HUES64 (cell line): ENCODE measurements at regions not wholly inside any gene's neighbourhood (a gene's known extent, or its start where the extent isn't known, plus 50 kb on each side); places are given as distances from the start of the nearest gene placed in this dataset.
"Not testable (repeated sequence)": the region's sequence is repeated elsewhere in the genome, so short reads cannot be mapped to it uniquely, and the experiment has no call there.

Source experiments
- H3K27ac ChIP-seq: 2 replicates; pipeline ENCODE4 v1.7.0; 2013; ENCODE audit warnings: low read depth, low read length, inconsistent platforms
- H3K27me3 ChIP-seq: 2 replicates; pipeline ENCODE4 v1.6.1; 2013; ENCODE audit warnings: mild to moderate bottlenecking, low read length; ENCODE audit not compliant: insufficient read depth
- H3K36me3 ChIP-seq: 2 replicates; pipeline ENCODE4 v1.6.1; 2013; ENCODE audit warnings: mild to moderate bottlenecking, low read length; ENCODE audit not compliant: insufficient read depth
- H3K4me1 ChIP-seq: 2 replicates; pipeline ENCODE4 v1.6.1; 2013; ENCODE audit warnings: mild to moderate bottlenecking, low read length, moderate library complexity; ENCODE audit not compliant: insufficient read depth
- H3K4me3 ChIP-seq: 2 replicates; pipeline ENCODE4 v1.5.1; 2013; ENCODE audit warnings: mild to moderate bottlenecking, low read length, moderate library complexity
- H3K9ac ChIP-seq: 2 replicates; pipeline ENCODE4 v1.6.1; 2013; ENCODE audit warnings: mild to moderate bottlenecking, low read depth, low read length
- H3K9me3 ChIP-seq: 2 replicates; pipeline ENCODE4 v1.6.1; 2013; ENCODE audit warnings: low read depth, low read length; ENCODE audit not compliant: insufficient read depth
- WGBS: fragments of 150-250, 120-280 bp; methylation state at CpG from one replicate; pipeline ENCODE4 v1.1.7; 2013; ENCODE audit warnings: missing lambda C conversion rate; 5-methylcytosine and 5-hydroxymethylcytosine counted together

DNA sequence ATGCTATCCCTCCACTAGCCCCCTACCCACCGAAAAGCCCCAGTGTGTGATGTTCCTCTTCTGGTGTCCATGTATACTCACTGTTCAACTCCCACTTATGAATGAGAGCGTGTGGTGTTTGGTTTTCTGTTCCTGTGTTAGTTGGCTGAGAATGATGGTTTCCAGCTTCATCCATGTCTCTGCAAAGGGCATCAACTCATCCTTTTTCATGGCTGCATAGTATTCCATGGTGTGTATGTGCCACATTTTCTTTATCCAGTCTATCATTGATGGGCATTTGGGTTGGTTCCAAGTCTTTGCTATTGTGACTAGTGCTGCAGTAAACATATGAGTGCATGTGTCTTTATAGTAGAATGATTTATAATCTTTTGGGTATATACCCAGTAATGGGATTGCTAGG, 599.3 kb upstream of the B3GAT1 start:
- H3K9ac ChIP-seq, H3K36me3 ChIP-seq, H3K27me3 ChIP-seq, H3K9me3 ChIP-seq, H3K4me3 ChIP-seq, H3K27ac ChIP-seq: not testable (repeated sequence)
- peaks cover 12% of the 10 kb centered on the region; the same call in 1 of the 2 replicates for H3K4me1 ChIP-seq
- 100% methylated on average over 2 of the region's 2 CpGs for WGBS

DNA sequence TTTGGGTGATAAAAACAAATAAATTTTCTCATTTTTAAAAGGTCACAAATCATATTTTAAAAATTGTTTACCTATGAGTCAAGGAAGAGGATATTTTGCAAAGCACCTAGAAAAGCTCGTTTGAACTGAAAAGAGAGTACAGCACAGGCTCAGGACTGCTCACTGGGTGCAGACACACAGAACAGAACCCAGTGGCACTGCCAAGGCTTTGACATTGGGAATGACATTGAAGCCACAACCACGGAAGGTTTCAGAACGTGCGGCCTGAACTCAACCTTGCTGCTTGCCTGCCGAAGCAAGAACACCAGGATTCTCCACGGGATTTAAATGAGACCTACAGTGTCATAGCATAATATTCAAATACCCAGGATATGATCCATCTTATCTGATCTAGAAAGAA, 597.1 kb upstream of the B3GAT1 start:
- Histone ChIP-seq H3K27me3 (no peaks in the 10 kb centered on the region), H3K9me3 (no peaks in the 10 kb centered on the region), H3K4me3 (no peak overlapping the region), H3K9ac (no peak overlapping the region), H3K4me1 (peaks cover 12% of the 10 kb centered on the region; the same call in 1 of the 2 replicates), H3K36me3 (no peaks in the 10 kb centered on the region), H3K27ac (no peak overlapping the region)
- 89% methylated on average over 6 of the region's 6 CpGs for whole genome bisulfite sequencing

DNA sequence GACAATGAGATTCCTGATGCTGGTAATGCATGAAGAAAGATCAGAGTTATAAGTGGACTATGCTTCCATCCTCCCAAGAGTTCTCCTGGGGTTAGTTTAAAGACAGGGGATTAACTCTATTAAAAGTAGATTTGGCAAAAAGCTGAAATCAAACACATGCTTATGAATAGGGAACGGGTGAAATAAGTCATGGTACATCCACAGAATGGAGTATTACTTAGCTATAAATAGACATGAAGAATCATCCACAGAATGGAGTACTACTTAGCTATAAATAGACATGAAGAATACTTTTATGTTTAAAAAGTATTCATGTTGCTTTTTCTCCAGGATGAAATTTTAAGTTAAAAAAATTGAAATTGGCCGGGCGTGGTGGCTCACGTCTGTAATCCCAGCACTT, 596.4 kb upstream of the B3GAT1 start:
- H3K27ac ChIP-seq: no peak overlapping the region
- peaks cover 12% of the 10 kb centered on the region; the same call in 1 of the 2 replicates for H3K4me1 ChIP-seq
- H3K9ac ChIP-seq: no peak overlapping the region
- H3K4me3 ChIP-seq: no peak overlapping the region
- WGBS: 95% methylated on average over 4 of the region's 4 CpGs
- H3K9me3 ChIP-seq: no peaks in the 10 kb centered on the region
- H3K36me3 ChIP-seq: no peaks in the 10 kb centered on the region
- no peaks in the 10 kb centered on the region for H3K27me3 ChIP-seq

DNA sequence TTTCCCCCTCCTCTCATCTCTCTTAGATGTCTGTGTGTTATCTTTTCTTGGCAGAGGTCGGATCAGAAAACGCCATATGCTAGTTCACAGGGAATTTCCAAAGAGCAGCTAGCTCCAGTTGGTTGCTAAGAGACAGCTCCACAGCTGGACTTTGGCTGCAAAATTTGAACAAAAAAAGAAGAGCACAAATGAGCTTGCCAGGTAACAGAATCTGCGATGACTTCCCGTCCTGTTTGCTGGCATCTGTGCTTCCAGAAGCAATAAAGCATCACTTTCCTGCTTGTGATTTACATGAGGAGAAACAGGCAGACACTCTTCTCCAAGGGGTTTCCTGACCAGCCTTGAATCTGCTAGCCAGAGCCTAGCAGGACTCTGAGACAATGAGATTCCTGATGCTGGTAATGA, 596.0 kb upstream of the B3GAT1 start:
- H3K36me3 ChIP-seq: no peaks in the 10 kb centered on the region
- H3K4me1 ChIP-seq: peaks cover 12% of the 10 kb centered on the region; the same call in 1 of the 2 replicates
- no peaks in the 10 kb centered on the region for H3K9me3 ChIP-seq
- H3K9ac ChIP-seq: no peak overlapping the region
- WGBS: 82% methylated on average over 4 of the region's 4 CpGs
- no peak overlapping the region for H3K4me3 ChIP-seq
- H3K27me3 ChIP-seq: no peaks in the 10 kb centered on the region
- H3K27ac ChIP-seq: no peak overlapping the region

DNA sequence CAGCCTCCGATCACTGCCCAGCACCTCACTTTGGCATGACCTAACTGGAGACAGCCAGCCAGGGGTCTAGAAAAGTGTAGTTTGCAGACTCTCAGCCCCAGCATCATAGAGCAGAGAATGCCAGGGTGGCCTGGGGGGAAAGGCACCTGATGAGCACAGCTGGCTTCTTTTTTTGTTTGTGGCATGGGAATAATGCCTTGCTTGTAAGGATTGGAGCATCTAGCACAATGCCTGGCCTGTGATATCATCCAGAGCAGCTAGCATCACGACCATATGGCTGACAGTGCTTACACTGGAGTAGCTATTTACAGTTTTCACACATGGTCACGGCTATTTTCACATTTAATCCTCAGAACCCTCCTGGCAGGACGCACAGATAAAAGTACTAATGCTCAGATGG, 594.8 kb upstream of the B3GAT1 start:
- H3K27me3 ChIP-seq: no peaks in the 10 kb centered on the region

DNA sequence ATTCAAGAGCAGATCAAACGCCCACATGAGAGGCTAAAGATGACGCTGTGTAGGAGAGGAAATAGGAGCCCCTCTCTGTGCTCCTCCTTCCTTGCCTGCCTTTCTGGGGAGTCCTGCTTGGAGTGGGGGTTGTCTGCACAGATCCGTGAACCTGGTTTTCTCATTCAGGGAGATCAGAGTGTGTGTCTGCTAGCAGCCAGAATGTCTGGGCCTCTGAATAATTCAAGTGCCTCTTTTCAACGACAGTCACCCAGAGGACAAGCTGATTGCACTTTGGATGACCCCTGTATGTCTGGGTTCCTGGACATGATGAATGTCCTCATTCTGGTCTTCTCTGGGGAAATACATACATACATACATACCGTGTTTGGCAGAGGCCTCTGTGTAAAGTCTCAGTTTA, 592.5 kb upstream of the B3GAT1 start:
- Histone ChIP-seq H3K27me3 (no peaks in the 10 kb centered on the region), H3K4me1 (peaks cover 12% of the 10 kb centered on the region; the same call in 1 of the 2 replicates), H3K36me3 (no peaks in the 10 kb centered on the region), H3K9ac (no peak overlapping the region), H3K4me3 (no peak overlapping the region), H3K9me3 (no peaks in the 10 kb centered on the region), H3K27ac (no peak overlapping the region)
- 94% methylated on average over 4 of the region's 5 CpGs for WGBS

More for the DNA sequence above, 594.8 kb upstream of the B3GAT1 start:
- Histone ChIP-seq H3K27ac (no peak overlapping the region), H3K4me1 (peaks cover 12% of the 10 kb centered on the region; the same call in 1 of the 2 replicates), H3K4me3 (no peak overlapping the region), H3K9me3 (no peaks in the 10 kb centered on the region), H3K36me3 (no peaks in the 10 kb centered on the region), H3K9ac (no peak overlapping the region)
- 88% methylated on average over 4 of the region's 4 CpGs for WGBS

DNA sequence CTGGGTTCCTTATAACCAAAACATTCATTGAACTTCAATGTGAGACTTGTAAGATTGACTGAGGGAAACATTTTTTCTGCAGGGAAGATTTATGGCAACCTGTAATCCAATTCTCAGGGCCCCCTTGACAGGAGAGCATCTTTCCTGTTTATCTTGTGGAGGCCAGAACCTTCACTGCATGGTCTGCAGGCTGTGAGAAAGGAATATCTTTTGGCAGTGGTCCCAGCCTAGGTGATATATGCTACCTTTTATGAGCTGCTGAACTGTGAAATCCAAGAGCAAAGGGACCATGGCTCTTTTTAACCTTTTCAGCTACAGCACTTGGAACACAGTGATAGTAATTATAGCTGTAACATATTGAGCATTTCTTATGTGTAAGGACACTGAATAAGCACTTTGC, 590.2 kb upstream of the B3GAT1 start:
- Histone ChIP-seq H3K27me3 (no peaks in the 10 kb centered on the region), H3K9ac (no peak overlapping the region), H3K36me3 (no peaks in the 10 kb centered on the region), H3K9me3 (no peaks in the 10 kb centered on the region), H3K4me1 (peaks cover 16% of the 10 kb centered on the region; the same call in 1 of the 2 replicates), H3K27ac (no peak overlapping the region), H3K4me3 (no peak overlapping the region)

DNA sequence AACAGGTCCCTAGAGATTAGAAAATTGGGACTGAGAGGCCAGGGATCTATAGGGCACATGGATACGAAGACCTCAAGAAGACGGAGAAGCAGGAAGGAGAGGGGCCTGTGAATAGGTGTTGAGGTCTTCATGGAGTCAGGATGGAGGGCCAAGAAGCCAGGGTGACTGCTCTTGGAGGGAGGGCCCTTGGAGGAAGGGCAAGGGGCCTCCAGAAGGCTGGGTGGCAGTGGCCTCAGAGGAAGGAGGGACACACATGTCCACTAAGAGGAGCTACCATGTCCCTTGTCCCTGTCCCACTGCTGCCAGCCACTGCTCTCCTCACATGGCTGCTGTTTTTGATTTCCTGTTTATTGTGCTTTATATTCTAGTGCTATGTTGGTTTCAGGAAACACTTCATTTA, 589.5 kb upstream of the B3GAT1 start:
- H3K9me3 ChIP-seq: no peaks in the 10 kb centered on the region
- H3K27ac ChIP-seq: no peak overlapping the region
- no peaks in the 10 kb centered on the region for H3K36me3 ChIP-seq
- H3K4me1 ChIP-seq: peaks cover 11% of the 10 kb centered on the region; the same call in 1 of the 2 replicates
- no peaks in the 10 kb centered on the region for H3K27me3 ChIP-seq
- H3K9ac ChIP-seq: no peak overlapping the region
- whole genome bisulfite sequencing: 95% methylated on average over 2 of the region's 2 CpGs
- H3K4me3 ChIP-seq: no peak overlapping the region

DNA sequence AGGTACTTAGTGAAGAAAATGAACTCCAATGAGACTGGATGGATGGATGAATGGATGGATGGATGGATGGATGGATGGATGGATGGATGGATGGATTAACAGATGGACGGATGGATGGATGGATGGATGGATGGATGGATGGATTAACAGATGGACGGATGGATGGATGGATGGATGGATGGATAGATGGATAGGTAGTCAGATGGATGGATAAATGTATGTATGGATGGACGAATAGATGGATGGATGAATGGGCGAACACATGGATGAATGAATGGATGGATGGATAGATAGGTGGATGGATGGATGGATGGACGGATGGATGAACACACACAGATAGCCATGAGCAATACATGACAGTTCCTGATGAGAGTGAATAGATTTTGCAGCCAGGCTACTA, 589.0 kb upstream of the B3GAT1 start:
- WGBS: 81% methylated on average over 5 of the region's 5 CpGs
- H3K4me3 ChIP-seq, H3K27ac ChIP-seq, H3K27me3 ChIP-seq, H3K9me3 ChIP-seq, H3K9ac ChIP-seq, H3K36me3 ChIP-seq: not testable (repeated sequence)
- H3K4me1 ChIP-seq: peaks cover 14% of the 10 kb centered on the region

DNA sequence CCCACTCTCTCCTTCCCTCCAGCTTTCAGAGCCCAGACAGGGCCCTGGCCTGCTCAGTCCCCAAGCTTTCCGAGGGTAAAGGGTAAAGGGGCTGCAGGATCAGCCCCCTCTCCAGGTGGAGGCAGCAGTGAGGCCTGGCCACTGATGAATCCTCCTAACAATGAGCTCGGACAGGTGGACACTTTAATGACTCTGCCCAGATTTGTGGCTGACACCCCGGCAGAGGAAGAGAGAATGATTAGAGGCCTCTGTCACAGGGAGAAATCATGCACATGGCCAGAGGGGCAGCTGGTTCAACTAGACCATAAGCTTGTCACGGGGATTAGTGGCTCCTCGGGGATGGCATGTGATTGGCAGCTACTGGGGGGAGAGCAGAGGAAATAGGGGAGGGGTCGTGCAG, 587.5 kb upstream of the B3GAT1 start:
- no peaks in the 10 kb centered on the region for H3K36me3 ChIP-seq
- no peak overlapping the region for H3K4me3 ChIP-seq
- H3K9ac ChIP-seq: no peak overlapping the region
- no peaks in the 10 kb centered on the region for H3K9me3 ChIP-seq
- H3K27me3 ChIP-seq: no peaks in the 10 kb centered on the region
- 70% methylated on average over 6 of the region's 6 CpGs for WGBS
- no peak overlapping the region for H3K27ac ChIP-seq
- peaks cover 28% of the 10 kb centered on the region for H3K4me1 ChIP-seq

DNA sequence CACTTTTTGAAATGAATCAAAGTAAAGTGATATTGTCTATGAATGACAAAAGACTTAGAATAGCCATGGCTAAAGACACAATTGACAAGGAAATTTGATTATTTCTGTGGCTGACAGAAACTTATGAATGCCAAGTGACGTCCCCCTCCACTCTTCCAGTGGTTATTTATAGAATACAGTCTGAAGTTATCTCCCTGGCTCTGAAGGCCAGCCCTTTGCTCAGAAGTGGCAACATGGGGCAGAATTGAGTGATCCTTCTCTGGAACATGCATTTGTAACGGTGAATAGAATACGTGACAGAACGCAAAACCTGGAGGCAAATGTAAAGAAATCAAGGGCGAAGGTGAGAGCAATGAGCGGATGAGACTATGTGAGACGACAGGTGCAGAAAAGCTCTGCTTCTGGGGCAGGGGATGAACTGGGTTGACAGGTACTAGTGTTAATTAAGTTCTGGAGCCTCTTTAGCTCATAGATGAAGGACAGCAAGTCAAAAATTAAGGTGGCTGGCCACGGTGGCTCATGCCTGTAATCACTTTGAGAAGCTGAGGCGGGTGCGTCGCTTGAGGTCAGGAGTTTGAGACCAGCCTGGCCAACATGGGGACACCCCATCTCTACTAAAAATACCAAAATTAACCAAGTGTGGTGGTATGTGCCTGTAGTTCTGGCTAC, 585.7 kb upstream of the B3GAT1 start:
- H3K9ac ChIP-seq: no peak overlapping the region
- H3K4me3 ChIP-seq: no peak overlapping the region
- no peaks in the 10 kb centered on the region for H3K9me3 ChIP-seq
- 96% methylated on average over 11 of the region's 11 CpGs for WGBS
- H3K27ac ChIP-seq: no peak overlapping the region
- H3K36me3 ChIP-seq: no peaks in the 10 kb centered on the region
- H3K4me1 ChIP-seq: peaks cover 47% of the 10 kb centered on the region
- H3K27me3 ChIP-seq: no peaks in the 10 kb centered on the region

DNA sequence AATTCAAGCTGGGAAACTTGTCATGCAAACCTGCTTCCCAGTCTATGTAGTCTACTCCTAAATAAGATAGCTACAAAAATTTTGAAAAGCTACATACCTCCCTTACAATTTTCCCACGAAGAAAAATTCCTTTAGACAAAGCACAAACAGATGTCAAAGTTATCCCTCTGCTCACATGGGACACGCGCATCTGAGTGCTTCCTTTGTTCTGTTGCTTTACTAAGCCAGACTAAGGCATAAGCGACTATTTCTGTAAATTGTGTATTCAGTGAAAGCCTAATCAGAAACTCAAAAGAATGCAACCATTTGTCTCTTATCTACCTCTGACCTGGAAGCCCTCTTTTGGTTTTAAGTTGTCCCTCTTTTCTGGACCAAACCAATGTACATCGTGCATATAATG, 583.7 kb upstream of the B3GAT1 start:
- Histone ChIP-seq H3K27ac (peak overlapping the region; percentile 87; the same call in 1 of the 2 replicates), H3K36me3 (no peaks in the 10 kb centered on the region), H3K27me3 (no peaks in the 10 kb centered on the region), H3K4me3 (no peak overlapping the region), H3K9ac (peak overlapping the region; percentile 17; the same call in 1 of the 2 replicates), H3K9me3 (no peaks in the 10 kb centered on the region), H3K4me1 (peaks cover 67% of the 10 kb centered on the region)
- WGBS: 46% methylated on average over 5 of the region's 5 CpGs
